Gastroesophageal sphincter (tissue), 4 donors: ENCODE measurements at regions not wholly inside any gene's neighbourhood (a gene's known extent, or its start where the extent isn't known, plus 50 kb on each side); places are given as distances from the start of the nearest gene placed in this dataset.

Experiments
- ATAC-seq: fragments of 150-250 bp; one replicate; pipeline ENCODE4 v1.9.1; 2016; ENCODE audit warnings: mild to moderate bottlenecking, moderate library complexity
- H3K27ac ChIP-seq, 4 donors: fragments of 200-600 bp; sonication (generic) in 3 of 4; 1 replicate in 3 of 4; 2 replicates in 1 of 4; pipeline ENCODE4 v1.5.1; 2016 to 2019
- H3K27me3 ChIP-seq: fragments of 200-600 bp; sonication (generic); one replicate; pipeline ENCODE4 v1.5.1; 2019
- H3K36me3 ChIP-seq, 2 donors: fragments of 200-600 bp; sonication (generic); one replicate each; pipeline ENCODE4 v1.5.1; 2019; ENCODE audit warnings: control low read depth in 1 of 2
- H3K4me1 ChIP-seq, 3 donors: fragments of 200-600 bp; sonication (generic); 1 replicate in 2 of 3; 2 replicates in 1 of 3; pipeline ENCODE4 v1.5.1; 2016 to 2019; ENCODE audit warnings: control low read depth in 2 of 3
- H3K4me3 ChIP-seq, 2 donors: fragments of 200-600 bp; sonication (generic); one replicate each; pipeline ENCODE4 v1.5.1; 2019; ENCODE audit warnings: mild to moderate bottlenecking in 1 of 2, moderate library complexity in 1 of 2
- H3K9me3 ChIP-seq, 3 donors: fragments of 200-600 bp; sonication (generic); one replicate each; pipeline ENCODE4 v1.5.1; 2017 to 2019; ENCODE audit warnings: control low read depth in 2 of 3
- CTCF ChIP-seq, 4 experiments: fragments of 200-600 bp in 2 of 4; fragments of 450-650 bp in 2 of 4; sonication (generic) in 1 of 4; IDR thresholded peaks; one replicate each; pipeline ENCODE4 v1.5.1; 2017 to 2019; ENCODE audit warnings: antibody characterized with exemption in 4 of 4, mild to moderate bottlenecking in 2 of 4, moderate library complexity in 2 of 4
- EP300 ChIP-seq: sonication (generic); formaldehyde crosslinking; IDR thresholded peaks from one replicate; pipeline ENCODE4 v1.6.1; 2017; ENCODE audit warnings: antibody characterized with exemption, mild to moderate bottlenecking
- POLR2A ChIP-seq, 2 donors: fragments of 450-650 bp; IDR thresholded peaks; one replicate each; pipeline ENCODE4 v1.6.1; 2017; ENCODE audit warnings: antibody characterized with exemption in 2 of 2, mild to moderate bottlenecking in 2 of 2, moderate library complexity in 1 of 2
- POLR2AphosphoS5 ChIP-seq: sonication (generic); formaldehyde crosslinking; IDR thresholded peaks from one replicate; pipeline ENCODE4 v1.6.1; 2017; ENCODE audit warnings: antibody characterized with exemption
- WGBS, 2 donors: methylation state at CpG; one replicate each; pipeline ENCODE4 v1.1.5; 2018; ENCODE audit warnings: low coverage in 1 of 2; 5-methylcytosine and 5-hydroxymethylcytosine counted together

GRCh38 chr4:179182741-179183140, 1740.5 kb upstream of the AGA start:
- ATAC-seq = no peak
- H3K4me1 ChIP-seq = no peaks in the 10 kb centered on the region
- no peak overlapping the region for H3K4me3 ChIP-seq
- no peaks in the 10 kb centered on the region for H3K36me3 ChIP-seq
- no peaks in the 10 kb centered on the region for H3K27me3 ChIP-seq
- no peak overlapping the region for H3K27ac ChIP-seq
- no peak for TF ChIP-seq EP300
- no peak for TF ChIP-seq POLR2AphosphoS5
- TF ChIP-seq CTCF (IDR thresholded peaks at IDR 0.05) = no peak
- no peak for TF ChIP-seq POLR2A (IDR thresholded peaks at IDR 0.05)
- H3K9me3 ChIP-seq = peaks cover 0 to 8% (median 0%) of the 10 kb centered on the region in 3 donors

GRCh38 chr4:179195887-179196286, 1753.7 kb upstream of the AGA start:
- no peak for ATAC-seq
- 64 to 83% methylated on average over 2 of the region's 2 CpGs for WGBS, 2 donors
- Histone ChIP-seq H3K9me3 (no peaks in the 10 kb centered on the region), H3K36me3 (no peaks in the 10 kb centered on the region), H3K4me1 (no peaks in the 10 kb centered on the region), H3K27ac (no peak overlapping the region), H3K27me3 (no peaks in the 10 kb centered on the region), H3K4me3 (no peak overlapping the region)
- TF ChIP-seq EP300 (no peak), POLR2A (IDR thresholded peaks at IDR 0.05) (no peak), CTCF (IDR thresholded peaks at IDR 0.05) (no peak), POLR2AphosphoS5 (no peak)

GRCh38 chr4:179196511-179196910, 1754.3 kb upstream of the AGA start:
- H3K36me3 ChIP-seq = no peaks in the 10 kb centered on the region
- no peaks in the 10 kb centered on the region for H3K4me1 ChIP-seq
- H3K9me3 ChIP-seq = no peaks in the 10 kb centered on the region
- no peak overlapping the region for H3K4me3 ChIP-seq
- ATAC-seq = no peak
- WGBS, 2 donors = 31 to 57% methylated on average over 4 of the region's 4 CpGs
- no peak overlapping the region for H3K27ac ChIP-seq
- no peak for TF ChIP-seq CTCF (IDR thresholded peaks at IDR 0.05)
- no peak for TF ChIP-seq POLR2AphosphoS5
- TF ChIP-seq POLR2A (IDR thresholded peaks at IDR 0.05) = no peak
- TF ChIP-seq EP300 = no peak
- H3K27me3 ChIP-seq = no peaks in the 10 kb centered on the region

GRCh38 chr4:179200681-179201080, 1758.4 kb upstream of the AGA start:
- Histone ChIP-seq H3K27me3 (no peaks in the 10 kb centered on the region), H3K4me1 (no peaks in the 10 kb centered on the region), H3K36me3 (no peaks in the 10 kb centered on the region), H3K9me3 (no peaks in the 10 kb centered on the region), H3K27ac (no peak overlapping the region), H3K4me3 (no peak overlapping the region)
- TF ChIP-seq CTCF (IDR thresholded peaks at IDR 0.05) (no peak), POLR2AphosphoS5 (no peak), POLR2A (IDR thresholded peaks at IDR 0.05) (no peak), EP300 (no peak)
- ATAC-seq = no peak
- 71 to 82% methylated on average over 3 to 6 of the region's 7 CpGs for WGBS, 2 donors

- H3K27ac ChIP-seq = no peak overlapping the region
- WGBS, 2 donors = 72 to 73% methylated on average over 3 to 5 of the region's 5 CpGs
- no peak for ATAC-seq
- no peaks in the 10 kb centered on the region for H3K36me3 ChIP-seq
- no peak overlapping the region for H3K4me3 ChIP-seq
- no peaks in the 10 kb centered on the region for H3K4me1 ChIP-seq
- no peak for TF ChIP-seq EP300
- H3K9me3 ChIP-seq = no peaks in the 10 kb centered on the region
- H3K27me3 ChIP-seq = no peaks in the 10 kb centered on the region
Measured at GRCh38 chr4:179225594-179225993, 1783.4 kb upstream of the AGA start.

- no peaks in the 10 kb centered on the region for H3K36me3 ChIP-seq
- no peaks in the 10 kb centered on the region for H3K4me1 ChIP-seq
- no peak for TF ChIP-seq CTCF (IDR thresholded peaks at IDR 0.05)
- no peak for TF ChIP-seq EP300
- no peak for TF ChIP-seq POLR2A (IDR thresholded peaks at IDR 0.05)
- TF ChIP-seq POLR2AphosphoS5 = no peak
- H3K27me3 ChIP-seq = no peaks in the 10 kb centered on the region
- no peak overlapping the region for H3K27ac ChIP-seq
- no peak for ATAC-seq
- H3K4me3 ChIP-seq = no peak overlapping the region
- no peaks in the 10 kb centered on the region for H3K9me3 ChIP-seq
- WGBS, 2 donors = 23 to 33% methylated on average over 1 of the region's 1 CpG
Measured at GRCh38 chr4:179248821-179249220, 1806.6 kb upstream of the AGA start.
